SJCRH30 (cell line): ENCODE measurements at regions not wholly inside any gene's neighbourhood (a gene's known extent, or its start where the extent isn't known, plus 50 kb on each side); places are given as distances from the start of the nearest gene placed in this dataset.

Experiments
- DNase-seq, 2 experiments: peaks; one replicate each; pipeline ENCODE4 v3.0.0-alpha.2; 2015 to 2020
- H3K27ac ChIP-seq: fragments of 250-450 bp; sonication (Bioruptor Pico); 2 replicates; pipeline ENCODE4 v1.5.1; 2020; ENCODE audit warnings: mild to moderate bottlenecking, moderate library complexity
- H3K27me3 ChIP-seq: fragments of 250-450 bp; sonication (Bioruptor Pico); 2 replicates; pipeline ENCODE4 v1.5.1; 2020; ENCODE audit warnings: mild to moderate bottlenecking, moderate library complexity
- H3K36me3 ChIP-seq: fragments of 250-450 bp; sonication (Bioruptor Pico); 2 replicates; pipeline ENCODE4 v1.5.1; 2020; ENCODE audit warnings: mild to moderate bottlenecking, moderate library complexity
- H3K4me1 ChIP-seq: fragments of 250-450 bp; sonication (Bioruptor Pico); 2 replicates; pipeline ENCODE4 v1.5.1; 2020; ENCODE audit warnings: mild to moderate bottlenecking, moderate library complexity
- H3K4me3 ChIP-seq: fragments of 250-450 bp; sonication (Bioruptor Pico); 2 replicates; pipeline ENCODE4 v1.5.1; 2020; ENCODE audit warnings: mild to moderate bottlenecking, moderate library complexity
- H3K9me3 ChIP-seq: fragments of 250-450 bp; sonication (Bioruptor Pico); replicated peaks from 2 replicates; pipeline ENCODE4 v1.5.1; 2020; ENCODE audit warnings: mild to moderate bottlenecking, moderate library complexity

GRCh38 chr7:86920154-86920553 lies 139.3 kb downstream of the ELAPOR2 start:
- no peaks in the 10 kb centered on the region; the same call in 1 of the 2 replicates for H3K36me3 ChIP-seq
- H3K4me3 ChIP-seq = no peak overlapping the region
- H3K27me3 ChIP-seq = no peaks in the 10 kb centered on the region
- no peak overlapping the region for H3K27ac ChIP-seq
- no peak for DNase-seq
- H3K9me3 ChIP-seq = no peaks in the 10 kb centered on the region
- H3K4me1 ChIP-seq = no peaks in the 10 kb centered on the region

- H3K27ac ChIP-seq = no peak overlapping the region
- H3K4me3 ChIP-seq = no peak overlapping the region
- no peaks in the 10 kb centered on the region for H3K27me3 ChIP-seq
- no peak for DNase-seq
- H3K36me3 ChIP-seq = no peaks in the 10 kb centered on the region; the same call in 1 of the 2 replicates
- no peaks in the 10 kb centered on the region for H3K9me3 ChIP-seq
- no peaks in the 10 kb centered on the region for H3K4me1 ChIP-seq
Measured at GRCh38 chr7:86918245-86918644, 141.2 kb downstream of the ELAPOR2 start.

- no peaks in the 10 kb centered on the region for H3K4me1 ChIP-seq
- no peak overlapping the region for H3K4me3 ChIP-seq
- no peaks in the 10 kb centered on the region for H3K27me3 ChIP-seq
- H3K9me3 ChIP-seq = no peaks in the 10 kb centered on the region
- DNase-seq = no peak
- no peak overlapping the region for H3K27ac ChIP-seq
- no peaks in the 10 kb centered on the region; the same call in 1 of the 2 replicates for H3K36me3 ChIP-seq
Measured at GRCh38 chr7:86916277-86916825, 143.1 kb downstream of the ELAPOR2 start.

GRCh38 chr7:86914551-86914950 lies 144.9 kb downstream of the ELAPOR2 start:
- no peak overlapping the region for H3K27ac ChIP-seq

More at GRCh38 chr7:86914551-86914950, 144.9 kb downstream of the ELAPOR2 start:
- peak in 1 of 2 experiments; percentile 50 for DNase-seq
- no peak overlapping the region for H3K4me3 ChIP-seq
- H3K9me3 ChIP-seq = no peaks in the 10 kb centered on the region
- no peaks in the 10 kb centered on the region for H3K27me3 ChIP-seq
- no peaks in the 10 kb centered on the region for H3K4me1 ChIP-seq
- no peaks in the 10 kb centered on the region; the same call in 1 of the 2 replicates for H3K36me3 ChIP-seq
